ENCODE measurements at regions not wholly inside any gene's neighbourhood (a gene's known extent, or its start where the extent isn't known, plus 50 kb on each side); places are given as distances from the start of the nearest gene placed in this dataset.
A peak's percentile ranks its signal among the peaks of the same experiment; 100 is the strongest.
"Not testable (repeated sequence)": the region's sequence is repeated elsewhere in the genome, so short reads cannot be mapped to it uniquely, and the experiment has no call there.

DNA sequence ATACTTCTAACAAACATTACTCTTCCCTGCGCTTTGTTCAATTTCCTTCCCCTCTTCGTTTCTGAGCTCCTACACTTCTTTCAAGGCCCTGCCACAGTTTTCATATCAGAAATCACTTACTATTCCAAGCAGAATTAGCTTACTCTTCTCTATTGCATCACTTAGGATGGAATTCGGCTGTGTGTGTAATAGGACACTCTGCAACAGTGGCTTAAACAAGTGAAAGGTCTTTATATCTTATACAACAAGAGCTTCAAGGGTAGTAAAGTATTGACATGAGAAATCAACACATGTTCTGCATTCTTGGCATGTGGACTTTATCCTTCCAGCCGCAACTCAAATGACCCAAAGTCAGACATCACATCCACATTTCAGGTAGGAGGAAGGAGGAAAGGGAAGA, 279.6 kb downstream of the PCDH20 start:
- no peak for DNase-seq

DNA sequence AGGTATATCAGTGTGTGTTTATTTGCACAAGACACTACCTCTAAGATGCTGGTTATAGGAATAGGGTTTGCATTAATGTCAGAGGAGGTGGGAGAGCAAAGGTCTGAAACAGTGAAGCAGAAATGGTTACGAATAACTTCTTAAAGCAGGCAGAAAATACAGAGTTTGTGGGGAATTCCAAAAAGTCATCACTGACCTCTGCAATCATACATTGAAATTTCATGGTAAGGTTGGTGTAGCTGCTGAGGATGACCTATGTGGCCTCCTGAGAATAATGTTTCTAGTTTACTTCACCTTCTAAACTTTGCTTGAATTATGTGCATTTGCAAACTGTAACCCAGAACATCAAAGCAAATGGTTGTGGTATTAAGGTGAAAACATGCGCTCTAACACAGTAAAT, 280.1 kb downstream of the PCDH20 start:
- DNase-seq, result no peak

DNA sequence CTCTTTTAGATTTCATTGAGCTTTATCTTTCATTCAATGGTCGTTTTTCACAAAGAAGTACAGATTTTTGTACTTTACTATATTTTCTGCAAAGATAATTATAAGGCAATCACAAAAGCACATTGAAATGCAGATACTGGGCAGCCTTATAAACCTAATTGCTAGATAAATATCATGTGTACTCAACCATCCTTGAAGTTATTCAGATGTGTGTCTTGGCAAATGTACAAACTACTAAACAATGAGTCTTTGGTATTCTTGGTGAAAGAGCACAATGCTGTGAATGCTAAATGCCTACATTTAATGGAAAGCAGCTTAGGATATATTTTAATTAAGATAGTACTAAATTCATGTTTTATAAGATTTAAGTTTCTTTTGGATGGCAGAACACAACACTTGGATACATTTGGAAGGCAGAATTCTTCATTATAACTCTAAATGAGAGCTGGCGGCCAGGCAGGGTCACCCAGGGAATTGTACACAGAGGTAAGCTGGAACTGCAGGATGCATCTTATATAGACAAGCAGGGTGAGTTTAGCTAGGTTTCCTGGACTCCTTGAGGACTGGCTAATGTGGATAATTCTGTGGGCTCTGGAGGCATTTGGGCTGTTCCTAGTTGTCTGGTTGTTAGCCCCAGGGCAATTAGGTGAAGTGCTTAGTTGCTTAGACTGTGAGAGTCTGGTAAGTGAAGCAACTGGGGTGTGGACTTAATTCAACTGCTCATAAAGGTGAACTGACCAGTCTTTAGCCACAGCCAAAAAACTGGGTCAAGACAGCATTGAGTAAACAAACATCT, 286.6 kb downstream of the PCDH20 start:
- DNase-seq, result no peak

DNA sequence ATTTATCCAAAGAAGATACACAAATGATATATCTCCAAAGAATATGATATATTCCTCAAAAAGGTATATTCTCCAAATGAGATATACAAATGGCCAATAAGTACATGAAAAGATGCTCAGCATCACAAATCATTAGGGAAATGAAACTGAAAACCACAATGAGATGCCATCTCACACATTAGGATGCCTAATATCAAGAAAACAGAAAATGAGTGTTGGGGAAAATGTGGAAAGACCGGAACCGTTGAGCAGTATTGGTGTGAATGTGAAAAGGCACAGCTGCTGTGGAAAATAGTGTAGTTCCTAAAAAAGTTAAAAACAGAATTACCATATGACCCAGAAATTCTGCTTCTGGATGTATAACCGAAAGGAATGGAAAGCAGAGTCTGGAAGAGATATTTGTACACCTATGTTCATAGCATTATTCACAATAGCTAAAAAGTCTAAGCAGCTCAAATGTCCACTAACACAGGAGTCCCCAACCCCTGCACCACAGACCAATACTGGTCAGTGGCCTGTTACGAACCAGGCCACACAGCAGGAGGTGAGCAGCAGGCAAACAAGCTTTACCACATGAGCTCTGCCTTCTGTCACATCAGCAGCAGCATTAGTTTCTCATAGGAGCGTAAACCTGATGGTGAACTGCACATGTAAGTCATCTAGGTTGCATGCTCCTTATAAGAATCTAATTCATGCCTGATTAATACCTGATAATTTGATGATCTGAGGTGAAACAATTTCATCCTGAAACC, 291.9 kb downstream of the PCDH20 start:
- DNase-seq, result no peak

DNA sequence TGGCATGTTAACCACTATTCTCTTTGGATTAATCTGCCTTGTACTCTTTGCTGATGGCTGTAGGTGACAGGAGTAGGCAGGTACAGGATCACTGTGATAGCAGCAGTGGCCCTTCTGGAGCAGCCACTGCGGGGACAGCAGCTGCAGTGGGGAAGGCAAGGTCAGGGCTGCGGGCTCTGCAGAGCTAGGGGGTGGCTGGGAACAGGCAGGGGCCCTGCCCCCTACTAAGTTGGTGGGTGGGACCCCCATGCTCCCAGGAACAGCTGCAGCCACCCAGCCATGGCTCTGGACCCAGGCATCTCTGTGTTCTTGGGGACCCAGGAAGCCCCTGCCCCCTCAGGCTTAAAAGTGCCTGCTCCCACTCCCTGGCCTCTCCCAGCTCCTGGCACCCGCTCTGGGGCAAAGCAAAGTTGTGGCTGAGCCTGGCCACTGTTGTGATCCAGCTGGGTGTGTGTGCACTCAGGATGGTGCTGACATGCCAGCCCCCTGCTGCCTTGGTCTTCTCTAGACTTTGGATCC, 302.4 kb downstream of the PCDH20 start:
- no peak for DNase-seq

DNA sequence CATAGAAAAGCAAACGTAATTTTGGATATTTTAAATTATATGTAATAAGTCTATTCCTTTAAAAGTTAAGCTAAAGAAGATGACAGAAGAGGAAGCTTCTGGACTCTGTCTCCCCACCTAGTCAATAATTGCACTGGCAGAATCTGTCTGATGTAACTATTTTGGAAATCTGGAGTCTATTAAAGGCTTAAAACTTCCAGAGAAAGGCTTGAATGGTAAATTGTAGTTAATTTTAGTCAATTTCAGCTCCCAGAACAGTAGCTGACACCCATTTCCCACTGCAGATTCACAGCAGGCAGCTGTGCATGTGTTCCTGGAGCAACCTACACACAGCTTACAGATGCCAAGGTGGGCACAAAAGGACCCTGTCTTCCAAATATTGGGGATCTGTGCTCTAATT, 304.1 kb downstream of the PCDH20 start:
- DNase-seq, result no peak

DNA sequence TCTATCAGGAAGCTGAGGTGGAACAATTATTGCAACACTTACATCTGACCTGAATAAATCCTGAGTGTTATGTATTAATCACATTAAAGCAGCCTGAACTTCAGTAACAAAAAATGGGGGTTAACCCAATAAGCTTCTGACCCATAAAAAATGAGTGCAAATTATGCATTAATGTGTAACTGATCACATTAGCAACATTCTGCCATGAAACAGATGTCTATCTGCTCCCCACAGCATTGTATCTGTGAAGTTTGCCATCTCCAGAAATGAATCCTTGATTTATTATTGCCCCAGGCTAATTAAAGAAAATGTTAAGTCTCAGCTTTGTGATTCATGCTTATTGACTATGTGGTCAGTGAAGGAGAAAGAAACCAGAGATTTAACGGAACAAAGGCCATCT, 304.9 kb downstream of the PCDH20 start:
- no peak for DNase-seq

DNA sequence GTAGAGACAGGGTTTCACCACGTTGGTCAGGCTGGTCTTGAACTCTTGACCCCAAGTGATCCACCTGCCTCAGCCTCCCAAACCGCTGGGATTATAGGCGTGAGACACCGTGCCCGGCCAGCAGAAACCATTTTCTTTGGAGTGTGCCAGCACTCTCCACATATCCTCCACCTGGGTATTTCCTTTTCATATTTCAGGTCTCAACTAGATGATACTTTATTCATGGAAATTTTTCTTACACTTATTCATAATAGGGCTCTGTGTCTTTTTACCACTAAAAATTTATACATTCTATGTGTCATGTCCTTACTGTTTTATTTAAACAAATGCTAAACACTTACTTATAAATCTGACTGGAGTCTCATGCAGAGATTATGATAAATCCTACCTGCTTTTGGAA, 305.9 kb downstream of the PCDH20 start:
- DNase-seq, result no peak

DNA sequence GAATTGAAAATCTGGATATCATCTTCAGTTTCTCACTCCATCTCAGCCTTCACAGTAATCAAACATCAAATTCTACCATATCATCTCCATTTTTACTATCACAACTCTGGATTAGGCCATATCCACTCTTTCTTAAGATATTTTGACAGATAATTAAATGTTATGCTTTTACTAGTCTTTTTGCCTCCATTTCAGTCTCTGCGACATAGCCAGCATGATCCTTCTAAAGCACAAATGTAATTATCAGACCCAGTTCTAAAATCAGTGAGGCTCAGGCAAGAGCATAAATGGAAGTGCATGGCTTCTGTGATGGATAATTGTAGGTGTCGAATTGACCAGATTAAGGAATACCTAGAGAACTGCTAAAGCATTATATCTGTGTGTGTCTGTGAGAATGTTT, 307.7 kb downstream of the PCDH20 start:
- no peak for DNase-seq

DNA sequence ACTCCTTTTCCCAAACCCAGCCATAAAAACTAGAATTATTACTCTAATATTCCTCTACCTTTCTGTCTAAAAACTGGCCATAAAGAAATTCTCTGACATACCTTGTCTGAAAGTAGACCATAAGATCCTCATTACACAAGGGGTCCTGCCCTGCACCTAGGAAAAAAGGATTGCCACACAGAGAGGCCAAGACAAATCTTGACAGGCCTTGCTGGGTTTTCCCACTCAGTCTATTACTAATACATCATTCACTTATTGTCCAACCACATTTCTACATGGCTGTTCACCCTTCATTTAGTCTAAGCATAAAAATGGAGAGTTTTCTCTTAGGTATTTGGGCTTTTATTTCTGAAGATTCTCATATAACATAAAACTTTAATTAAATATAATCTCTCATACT, 319.8 kb downstream of the PCDH20 start:
- no peak for DNase-seq

DNA sequence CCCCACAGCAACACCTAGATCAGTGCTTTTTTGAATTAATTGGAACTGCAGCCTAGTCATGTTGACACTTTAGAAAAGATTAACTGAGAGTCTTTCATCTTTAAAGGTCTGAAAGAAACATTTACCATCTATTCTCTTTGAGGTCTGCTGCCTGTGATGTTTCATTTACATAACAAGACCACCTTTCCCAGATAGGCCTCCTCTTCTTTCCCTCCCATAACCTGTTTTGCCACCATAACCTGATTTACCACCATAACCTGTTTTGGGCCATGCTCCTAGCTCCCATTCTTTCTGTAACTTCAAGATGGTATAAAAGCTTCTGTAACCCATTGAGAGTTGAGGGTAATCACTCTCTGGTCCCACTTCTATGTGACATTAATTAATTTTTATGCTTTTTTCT, 320.8 kb downstream of the PCDH20 start:
- no peak for DNase-seq

DNA sequence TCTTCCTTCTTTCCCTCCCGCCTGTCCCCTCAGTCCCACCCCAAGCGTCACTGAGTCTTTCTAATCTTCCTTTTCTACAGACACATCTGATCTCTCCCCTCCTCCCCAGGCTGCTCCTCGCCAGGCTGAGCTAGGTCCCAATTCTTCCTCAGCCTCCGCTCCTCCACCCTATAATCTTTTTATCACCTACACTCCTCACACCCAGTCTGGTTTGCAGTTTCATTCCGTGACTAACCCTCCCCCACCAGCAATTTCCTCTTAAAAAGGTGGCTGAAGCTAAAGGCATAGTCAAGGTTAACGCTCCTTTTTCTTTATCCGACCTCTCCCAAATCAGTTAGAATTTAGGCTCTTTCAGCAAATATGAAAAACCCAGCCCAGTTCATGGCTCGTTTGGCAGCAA, 325.8 kb downstream of the PCDH20 start:
- not testable (repeated sequence) for DNase-seq

DNA sequence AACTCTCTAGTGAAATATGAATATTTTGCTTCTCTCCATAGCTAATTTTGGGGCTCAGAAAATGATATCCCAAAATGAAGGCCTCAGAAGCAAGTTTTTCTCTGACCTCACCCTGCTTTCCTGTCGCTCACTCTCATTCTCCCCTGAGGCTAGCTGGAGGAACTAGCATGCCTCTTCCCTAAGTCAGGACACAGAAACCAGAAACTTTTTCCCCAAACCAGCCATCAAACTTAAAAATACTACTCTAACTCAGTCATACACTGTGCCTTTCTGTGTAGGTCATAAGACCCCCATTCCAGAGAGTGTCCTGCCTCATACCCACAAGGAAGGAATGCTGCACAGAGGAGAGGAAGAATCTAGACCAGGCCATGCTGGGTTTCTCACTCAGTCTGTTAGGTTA, 329.6 kb downstream of the PCDH20 start:
- no peak for DNase-seq

DNA sequence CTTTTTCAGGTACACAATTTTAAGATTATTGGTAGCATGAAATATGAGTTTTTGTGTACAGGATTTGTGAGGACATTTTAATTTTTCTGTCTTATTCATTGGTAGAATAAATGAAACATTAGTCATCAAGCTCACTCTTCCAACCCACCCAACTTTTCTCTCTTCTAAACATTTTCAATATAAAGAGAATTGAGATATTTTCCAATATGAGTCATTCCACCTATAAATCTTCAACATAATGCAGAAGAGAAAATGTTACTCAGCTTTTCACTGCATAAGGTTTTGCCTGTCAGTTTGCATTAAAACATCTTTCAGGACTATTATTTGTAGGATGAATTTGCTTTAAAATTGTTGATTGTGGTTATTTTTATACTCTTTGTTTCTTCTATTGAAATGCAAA, 330.7 kb downstream of the PCDH20 start:
- DNase-seq, result no peak

DNA sequence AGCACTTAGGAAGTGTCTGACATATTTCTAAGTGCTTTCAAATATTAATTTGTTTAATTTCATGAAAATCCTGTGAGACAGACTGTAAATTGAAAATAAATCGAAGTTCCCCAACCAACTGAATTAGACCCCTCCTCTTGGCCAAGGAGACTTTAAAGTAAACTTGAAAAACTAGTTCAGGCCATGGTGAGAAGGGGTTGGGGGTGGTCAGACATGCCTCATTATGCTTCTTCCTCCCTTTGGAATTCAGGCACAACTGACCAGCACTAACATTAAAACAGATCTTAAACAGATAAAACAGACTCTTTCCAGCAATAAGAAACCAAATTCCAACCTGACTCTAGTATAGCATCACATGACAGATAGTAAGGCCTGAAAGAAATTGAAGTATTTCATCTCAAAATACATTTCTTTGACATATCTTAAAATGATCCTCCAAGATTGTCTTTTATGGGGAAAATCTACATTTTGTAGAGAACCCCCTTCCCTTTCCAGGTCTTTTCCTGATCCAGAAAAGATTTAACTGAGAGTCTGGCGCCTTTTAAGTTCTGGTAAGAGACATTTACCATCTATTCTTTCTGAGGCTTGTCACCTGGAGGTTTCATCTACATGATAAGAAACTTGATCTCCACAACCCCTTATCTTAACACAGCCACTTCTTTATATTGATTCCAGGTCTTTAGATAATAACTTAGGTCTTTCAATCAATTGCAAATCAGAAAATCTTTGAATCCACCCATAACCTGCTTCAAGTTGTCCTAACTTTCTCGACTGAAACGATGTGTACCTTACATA, 336.5 kb downstream of the PCDH20 start:
- no peak for DNase-seq

DNA sequence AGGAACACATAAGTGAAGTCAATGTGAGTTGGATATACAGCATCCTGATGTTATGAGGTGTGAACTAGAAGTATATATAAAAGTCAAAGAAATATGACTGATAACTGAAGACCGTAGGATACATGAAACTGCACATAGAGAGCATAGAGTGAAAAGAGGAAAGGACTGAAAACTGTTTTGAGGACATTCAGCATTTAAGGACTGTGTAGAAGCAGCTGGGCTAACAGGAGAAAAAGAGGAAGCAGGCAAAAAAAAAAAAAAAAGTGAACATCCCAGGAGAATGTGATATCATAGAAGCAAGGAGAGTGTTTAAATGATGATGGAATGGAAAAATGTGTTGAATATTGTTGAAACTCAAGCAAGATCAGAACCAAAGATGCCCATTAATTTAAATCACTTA, 363.5 kb downstream of the PCDH20 start:
- DNase-seq, result no peak

DNA sequence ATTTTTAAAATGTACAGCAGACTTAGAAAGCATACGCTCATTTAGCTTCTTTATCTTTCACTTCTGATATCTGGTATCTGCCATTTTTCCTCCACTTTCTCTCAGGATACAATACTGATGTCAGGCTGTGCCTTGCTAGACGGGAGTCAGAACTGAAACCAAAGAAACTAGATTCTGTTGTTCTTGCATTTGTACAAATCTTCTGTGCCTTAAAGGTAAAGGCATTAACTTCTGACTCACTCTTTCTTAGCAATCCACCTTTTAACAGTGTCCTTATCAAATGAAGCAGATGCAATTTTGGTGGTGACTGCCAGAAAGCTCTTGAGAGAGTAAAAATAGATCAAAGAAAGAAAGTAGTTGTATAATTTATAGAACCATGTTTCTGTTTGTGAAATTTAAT, 370.4 kb downstream of the PCDH20 start:
- no peak for DNase-seq

DNA sequence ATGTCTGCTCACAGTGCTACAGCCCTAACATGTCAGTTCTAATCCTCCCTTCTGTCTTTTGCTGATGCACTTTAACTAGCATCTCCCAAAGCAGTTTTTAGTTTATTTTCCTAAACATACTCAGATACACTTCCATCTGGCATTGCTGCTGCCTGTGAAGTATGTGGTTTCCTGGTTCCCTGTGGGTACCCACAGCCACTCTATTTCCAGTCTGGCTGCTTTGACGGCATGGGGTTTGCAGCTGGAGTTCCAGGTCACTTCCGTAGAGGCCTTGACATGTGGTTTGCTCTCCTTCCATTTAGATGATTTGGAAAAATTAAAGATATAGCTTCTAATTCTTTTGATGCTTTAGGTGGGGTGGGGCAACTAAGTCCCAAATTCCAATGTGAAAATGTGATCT, 375.5 kb downstream of the PCDH20 start:
- no peak for DNase-seq

DNA sequence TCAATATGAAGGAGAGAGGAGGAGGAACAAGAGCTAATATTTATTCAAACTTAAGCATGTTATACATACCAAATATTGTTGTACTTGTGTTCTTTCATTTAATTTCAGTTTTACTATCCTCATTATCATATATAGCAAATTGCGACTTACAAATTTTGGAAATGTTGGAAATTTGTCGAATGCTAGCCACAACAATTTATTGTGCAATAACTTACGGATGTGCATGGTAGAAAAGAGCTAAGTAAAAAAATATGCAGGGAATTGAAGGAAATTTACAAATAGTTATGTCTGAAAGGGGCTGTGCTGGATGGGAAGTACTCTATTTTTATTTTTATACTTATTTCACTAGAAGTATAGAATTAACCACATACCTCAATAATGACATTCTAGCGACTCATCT, 376.3 kb downstream of the PCDH20 start:
- DNase-seq, result no peak

DNA sequence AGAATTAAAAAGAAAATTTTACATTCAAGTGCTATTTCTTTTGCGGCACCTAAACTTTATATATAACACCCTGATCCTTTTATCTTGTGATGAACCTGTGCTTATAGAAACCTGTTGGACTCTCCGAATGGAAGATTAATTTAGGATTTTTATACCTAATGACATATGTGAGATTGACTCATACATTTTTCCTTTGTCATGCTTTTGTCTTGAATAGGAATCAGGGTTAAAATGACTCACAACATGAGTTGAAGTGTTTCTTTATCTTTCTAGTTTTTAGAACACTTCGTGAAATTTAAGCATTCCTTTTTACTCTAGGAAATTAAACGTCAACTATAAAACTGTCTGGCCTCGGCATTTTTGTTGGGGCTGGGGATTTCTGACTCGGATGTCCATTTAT, 378.9 kb downstream of the PCDH20 start:
- DNase-seq, result no peak

DNA sequence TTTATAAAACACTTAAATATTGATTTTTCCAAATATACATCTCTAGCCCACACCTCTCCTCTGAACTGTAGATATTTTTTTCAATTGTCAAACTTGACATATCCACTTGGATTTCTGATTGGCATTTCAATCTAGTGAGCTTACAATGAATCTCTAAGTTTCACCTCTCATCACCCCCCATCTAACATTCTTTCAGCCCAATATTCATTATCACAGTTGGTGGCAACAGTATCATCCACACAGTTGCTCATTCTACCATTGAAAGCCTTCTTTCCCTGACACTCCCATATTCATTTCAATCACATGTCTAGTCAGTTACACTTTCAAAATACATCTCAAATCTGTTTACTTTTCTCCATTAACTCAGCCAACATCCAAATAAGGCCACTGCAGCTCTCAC, 385.2 kb downstream of the PCDH20 start:
- DNase-seq, result no peak

DNA sequence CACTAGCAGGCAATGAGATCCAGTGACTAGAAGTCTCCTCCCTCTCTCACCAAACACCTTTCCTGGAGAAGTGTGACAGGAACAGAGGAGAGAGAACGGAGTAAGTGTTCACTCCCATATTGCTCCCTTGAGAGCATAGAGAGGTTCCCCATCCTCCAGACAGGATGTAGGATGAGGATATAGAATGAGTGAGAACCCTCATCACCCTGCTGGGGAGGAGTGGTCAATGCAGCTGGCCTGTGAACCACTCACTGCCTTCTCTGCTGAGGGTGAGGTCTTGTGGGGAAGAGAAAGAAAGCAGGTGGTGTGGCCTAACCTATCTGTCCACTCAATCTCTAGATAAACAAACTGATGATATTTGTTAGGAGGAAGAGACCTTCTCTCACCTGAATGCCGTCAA, 386.6 kb downstream of the PCDH20 start:
- peak; percentile 4 for DNase-seq

DNA sequence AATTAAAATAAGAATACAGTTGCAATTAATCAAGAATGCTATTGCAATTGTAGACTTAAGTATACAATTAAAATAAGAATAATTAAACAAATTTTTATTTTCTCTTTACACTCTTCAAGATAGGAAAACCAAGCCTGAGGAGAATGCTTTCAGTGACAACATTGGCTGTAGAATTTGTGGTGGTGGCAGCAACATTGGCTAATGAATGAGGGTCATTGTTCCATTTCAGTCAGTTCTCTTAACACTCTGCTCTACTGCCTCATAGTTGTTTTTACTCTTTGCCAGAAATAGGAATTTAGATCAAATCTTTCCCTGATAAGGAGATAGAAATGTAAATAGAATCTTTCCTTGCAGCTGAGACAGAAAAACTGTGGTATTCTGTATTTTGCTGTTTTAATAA, 391.6 kb downstream of the PCDH20 start:
- DNase-seq, result no peak

DNA sequence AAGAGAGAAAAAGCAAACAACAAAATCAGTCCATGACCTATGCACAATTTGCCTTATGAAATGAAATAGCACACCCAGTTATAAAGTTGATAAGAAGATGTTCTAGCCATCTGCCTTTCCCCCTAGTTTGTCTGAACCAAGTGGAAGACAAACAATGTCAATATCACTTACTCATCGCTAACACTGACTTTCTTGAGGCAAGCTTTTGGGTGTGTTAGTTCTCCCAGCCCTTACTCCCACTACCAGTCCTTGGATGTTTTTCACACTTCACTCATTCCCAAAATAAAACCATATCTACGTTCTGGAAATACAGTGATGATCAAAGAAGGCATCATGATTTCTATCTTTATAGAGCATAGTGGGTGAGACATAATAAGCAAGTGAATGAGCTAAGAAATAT, 393.8 kb downstream of the PCDH20 start:
- no peak for DNase-seq

All from NCI-H510A (cell line).